Neural progenitor cell (in vitro differentiated cells): ENCODE measurements at regions not wholly inside any gene's neighbourhood (a gene's known extent, or its start where the extent isn't known, plus 50 kb on each side); places are given as distances from the start of the nearest gene placed in this dataset.

ENCODE experiments used
- DNase-seq: peaks from one replicate; pipeline ENCODE4 v3.0.0-alpha.2; 2016; ENCODE audit warnings: low spot score
- H2AFZ ChIP-seq: fragments of 200-600 bp; sonication (generic); replicated peaks from 2 replicates; pipeline ENCODE4 v1.6.1; 2016; ENCODE audit warnings: antibody characterized with exemption
- H3F3A ChIP-seq: fragments of 200-600 bp; sonication (generic); 2 replicates; pipeline ENCODE4 v1.6.1; 2016; ENCODE audit warnings: antibody characterized with exemption, low read depth
- H3K27ac ChIP-seq: fragments of 200-600 bp; sonication (generic); 2 replicates; pipeline ENCODE4 v1.5.1; 2016; ENCODE audit warnings: mild to moderate bottlenecking
- H3K27me3 ChIP-seq: fragments of 200-600 bp; sonication (generic); 2 replicates; pipeline ENCODE4 v1.6.1; 2016; ENCODE audit warnings: mild to moderate bottlenecking, moderate library complexity
- H3K36me3 ChIP-seq: fragments of 200-600 bp; sonication (generic); 2 replicates; pipeline ENCODE4 v1.5.1; 2016
- H3K4me1 ChIP-seq: fragments of 200-600 bp; sonication (generic); 2 replicates; pipeline ENCODE4 v1.6.1; 2016; ENCODE audit warnings: mixed run types
- H3K4me2 ChIP-seq: fragments of 200-600 bp; sonication (generic); 2 replicates; pipeline ENCODE4 v1.6.1; 2016
- H3K4me3 ChIP-seq: fragments of 200-600 bp; sonication (generic); 2 replicates; pipeline ENCODE4 v1.5.1; 2016
- H3K79me2 ChIP-seq: fragments of 200-600 bp; sonication (generic); 2 replicates; pipeline ENCODE4 v1.6.1; 2016; ENCODE audit warnings: low read depth
- H3K9ac ChIP-seq: fragments of 200-600 bp; sonication (generic); 2 replicates; pipeline ENCODE4 v1.6.1; 2016
- H3K9me3 ChIP-seq: fragments of 200-600 bp; sonication (generic); 2 replicates; pipeline ENCODE4 v1.5.1; 2016; ENCODE audit warnings: low read depth
- H4K20me1 ChIP-seq: fragments of 200-600 bp; sonication (generic); 2 replicates; pipeline ENCODE4 v1.6.1; 2016; ENCODE audit warnings: low read depth
- H3K27ac Mint-ChIP-seq: 3 replicates; pipeline ENCODE4 v1.8.0; 2021; ENCODE audit warnings: mixed read lengths
- H3K27me3 Mint-ChIP-seq: 2 replicates; pipeline ENCODE4 v1.8.0; 2022; ENCODE audit warnings: low read depth, mild to moderate bottlenecking, inconsistent platforms, moderate library complexity, mixed read lengths; ENCODE audit not compliant: insufficient read depth
- H3K36me3 Mint-ChIP-seq: 3 replicates; pipeline ENCODE4 v1.8.0; 2021; ENCODE audit warnings: mixed read lengths
- H3K4me1 Mint-ChIP-seq: 3 replicates; pipeline ENCODE4 v1.8.0; 2021; ENCODE audit warnings: mixed read lengths
- H3K4me3 Mint-ChIP-seq: 3 replicates; pipeline ENCODE4 v1.8.0; 2021; ENCODE audit warnings: mild to moderate bottlenecking, moderate library complexity, mixed read lengths
- H3K9me3 Mint-ChIP-seq: 3 replicates; pipeline ENCODE4 v1.8.0; 2020; ENCODE audit warnings: mixed read lengths
- CTCF ChIP-seq: fragments of 200-600 bp; sonication (generic); IDR thresholded peaks from 2 replicates; pipeline ENCODE4 v1.5.1; 2017; ENCODE audit warnings: antibody characterized with exemption, mild to moderate bottlenecking
- EZH2 ChIP-seq: fragments of 200-600 bp; sonication (generic); IDR thresholded peaks from 2 replicates; pipeline ENCODE4 v1.6.1; 2017; ENCODE audit warnings: antibody characterized with exemption, mild to moderate bottlenecking, moderate library complexity
- EZH2phosphoT487 ChIP-seq: fragments of 200-600 bp; sonication (generic); IDR thresholded peaks from 2 replicates; pipeline ENCODE4 v1.6.1; 2017; ENCODE audit warnings: antibody characterized with exemption

GRCh38 chr11:43545610-43546009 is 134.9 kb upstream of the HSD17B12 start:
- H3K9me3 Mint-ChIP-seq = peaks cover 15% of the 10 kb centered on the region
- DNase-seq = no peak
- Histone ChIP-seq H3K36me3 (no peaks in the 10 kb centered on the region), H4K20me1 (no peaks in the 10 kb centered on the region), H3K9me3 (no peaks in the 10 kb centered on the region), H3K4me2 (no peak overlapping the region), H3K27me3 (peaks cover 52% of the 10 kb centered on the region), H3F3A (peaks cover 8% of the 10 kb centered on the region), H3K4me1 (peaks cover 5% of the 10 kb centered on the region), H3K9ac (no peak overlapping the region), H2AFZ (no peak overlapping the region), H3K79me2 (no peaks in the 10 kb centered on the region), H3K27ac (no peak overlapping the region), H3K4me3 (no peak overlapping the region)
- H3K4me3 Mint-ChIP-seq = no peak overlapping the region
- peaks cover 4% of the 10 kb centered on the region for H3K36me3 Mint-ChIP-seq
- peaks cover 35% of the 10 kb centered on the region for H3K4me1 Mint-ChIP-seq
- H3K27me3 Mint-ChIP-seq = peaks cover 19% of the 10 kb centered on the region
- no peak overlapping the region for H3K27ac Mint-ChIP-seq
- no peak for TF ChIP-seq EZH2phosphoT487
- TF ChIP-seq EZH2 = no peak
- no peak for TF ChIP-seq CTCF

GRCh38 chr11:43546561-43547429 is 133.7 kb upstream of the HSD17B12 start:
- Histone ChIP-seq H3K9ac (no peak overlapping the region), H3K27me3 (peaks cover 57% of the 10 kb centered on the region), H3K36me3 (no peaks in the 10 kb centered on the region), H4K20me1 (no peaks in the 10 kb centered on the region), H3F3A (peaks cover 8% of the 10 kb centered on the region), H3K4me3 (peak overlapping the region; percentile 33), H2AFZ (peak overlapping the region; percentile 68), H3K27ac (no peak overlapping the region), H3K9me3 (no peaks in the 10 kb centered on the region), H3K79me2 (no peaks in the 10 kb centered on the region), H3K4me1 (peaks cover 5% of the 10 kb centered on the region), H3K4me2 (peak overlapping the region; percentile 76)
- Mint-ChIP-seq H3K27me3 (peaks cover 14% of the 10 kb centered on the region), H3K4me3 (peak overlapping the region; percentile 54), H3K4me1 (peaks cover 32% of the 10 kb centered on the region), H3K36me3 (peaks cover 4% of the 10 kb centered on the region), H3K9me3 (peaks cover 15% of the 10 kb centered on the region), H3K27ac (no peak overlapping the region)
- DNase-seq = no peak
- no peak for TF ChIP-seq CTCF
- no peak for TF ChIP-seq EZH2phosphoT487
- TF ChIP-seq EZH2 = no peak

GRCh38 chr11:43547430-43547831 is 133.1 kb upstream of the HSD17B12 start:
- Mint-ChIP-seq H3K9me3 (peaks cover 15% of the 10 kb centered on the region), H3K27ac (no peak overlapping the region), H3K4me1 (peaks cover 26% of the 10 kb centered on the region), H3K36me3 (peaks cover 4% of the 10 kb centered on the region), H3K27me3 (peaks cover 14% of the 10 kb centered on the region), H3K4me3 (no peak overlapping the region)
- H4K20me1 ChIP-seq = no peaks in the 10 kb centered on the region
- peaks cover 8% of the 10 kb centered on the region for H3F3A ChIP-seq
- H3K4me3 ChIP-seq = peak overlapping the region; percentile 33
- peak overlapping the region; percentile 76 for H3K4me2 ChIP-seq
- H3K36me3 ChIP-seq = no peaks in the 10 kb centered on the region
- H3K9ac ChIP-seq = no peak overlapping the region
- no peaks in the 10 kb centered on the region for H3K79me2 ChIP-seq
- peaks cover 57% of the 10 kb centered on the region for H3K27me3 ChIP-seq
- TF ChIP-seq EZH2 (no peak), CTCF (no peak), EZH2phosphoT487 (no peak)
- no peak overlapping the region for H3K27ac ChIP-seq
- peaks cover 5% of the 10 kb centered on the region for H3K4me1 ChIP-seq
- H3K9me3 ChIP-seq = no peaks in the 10 kb centered on the region
- peak; percentile 30 for DNase-seq
- H2AFZ ChIP-seq = peak overlapping the region; percentile 68
